ENCODE measurements at regions not wholly inside any gene's neighbourhood (a gene's known extent, or its start where the extent isn't known, plus 50 kb on each side); places are given as distances from the start of the nearest gene placed in this dataset.
"Not testable (repeated sequence)": the region's sequence is repeated elsewhere in the genome, so short reads cannot be mapped to it uniquely, and the experiment has no call there.

- Histone ChIP-seq H3K4me2 (ENCODE audit: unreplicated experiment) (no peak overlapping the region), H3K36me3 (ENCODE audit: low read depth) (no peaks in the 10 kb centered on the region), H4K20me1 (ENCODE audit: insufficient read depth) (no peaks in the 10 kb centered on the region), H3F3A (ENCODE audit: insufficient read depth) (no peaks in the 10 kb centered on the region), H2AFZ (no peak overlapping the region), H3K79me2 (ENCODE audit: insufficient read depth) (no peaks in the 10 kb centered on the region), H3K9me3 (ENCODE audit: low read depth) (no peaks in the 10 kb centered on the region), H3K4me1 (ENCODE audit: insufficient read depth) (no peaks in the 10 kb centered on the region), H3K27me3 (replicated peaks; ENCODE audit: insufficient read depth) (peaks cover 30% of the 10 kb centered on the region), H3K9me2 (ENCODE audit: insufficient read depth) (no peaks in the 10 kb centered on the region), H3K27ac (no peak overlapping the region), H3K4me3 (no peak overlapping the region), H3K9ac (no peak overlapping the region)
- no peak for DNase-seq
- in situ Hi-C loops (cut with MboI), result loop anchor here (25.0 kb wide), 1 partner anchor 1815 kb away; the partner anchor contains the start of gene EPHA4
- TF ChIP-seq EZH2 (IDR thresholded peaks at IDR 0.05; ENCODE audit: insufficient read depth, poor library complexity, severe bottlenecking), result no peak
- TF ChIP-seq EZH2phosphoT487 (IDR thresholded peaks at IDR 0.05; ENCODE audit: insufficient read depth, low read depth), result no peak
- WGBS, 2 experiments (ENCODE audit: low coverage in 1 of 2, low lambda C conversion rate in 2 of 2, missing lambda C conversion rate in 2 of 2), result 25% methylated on average over 1 of the region's 1 CpG; no CpG with 5 or more reads in 1 of the 2 experiments
Measured at GRCh38 chr2:219747637-219748036, 120.2 kb downstream of the SLC4A3 start.

DNA sequence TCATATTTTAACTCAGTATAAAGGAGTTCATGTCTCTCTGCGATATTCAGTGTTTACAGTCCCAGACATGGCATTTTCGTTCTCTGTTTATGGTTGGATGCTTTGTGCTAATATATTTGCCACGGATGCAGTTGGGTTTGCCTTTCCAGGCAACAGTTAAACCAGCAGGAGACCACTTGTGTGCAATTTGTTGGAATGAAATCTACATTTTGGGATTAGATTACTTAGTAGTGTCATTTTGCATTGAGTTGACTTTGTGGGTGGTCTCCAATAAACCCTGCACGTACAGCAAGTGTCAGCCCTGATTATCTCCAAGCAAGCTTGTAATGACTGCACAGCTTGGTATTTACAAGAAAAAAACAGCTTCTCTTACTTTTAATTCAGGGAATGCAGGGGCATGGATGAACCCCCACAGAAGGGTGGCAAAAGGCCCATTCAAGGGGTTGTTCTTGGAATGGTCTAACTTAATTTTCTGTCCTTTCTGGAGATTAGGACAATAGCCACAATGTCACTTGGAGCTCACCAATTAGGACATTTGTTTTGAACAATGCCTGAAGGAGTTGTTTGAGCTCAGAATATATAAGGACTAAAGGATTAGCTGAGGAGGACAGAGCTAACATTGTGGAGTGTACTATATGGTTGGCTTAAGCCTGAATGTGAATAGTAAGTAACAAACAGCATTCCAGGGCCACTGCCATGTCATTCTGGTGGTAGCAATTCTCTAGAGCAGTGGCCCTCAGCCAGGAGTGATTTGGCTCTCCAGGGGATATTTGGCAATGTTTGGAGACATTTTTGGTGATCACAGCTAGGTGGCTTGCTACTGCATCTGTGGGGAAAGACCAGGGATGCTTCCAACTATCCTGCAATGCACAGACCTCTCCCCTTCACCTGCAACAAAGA is 121.5 kb downstream of the SLC4A3 start:
- Histone ChIP-seq H3K27me3 (replicated peaks; ENCODE audit: insufficient read depth) (peaks cover 22% of the 10 kb centered on the region), H3K36me3 (ENCODE audit: low read depth) (no peaks in the 10 kb centered on the region), H3K79me2 (ENCODE audit: insufficient read depth) (no peaks in the 10 kb centered on the region), H3F3A (ENCODE audit: insufficient read depth) (no peaks in the 10 kb centered on the region), H3K9me2 (ENCODE audit: insufficient read depth) (no peaks in the 10 kb centered on the region), H3K9me3 (ENCODE audit: low read depth) (no peaks in the 10 kb centered on the region), H3K4me2 (ENCODE audit: unreplicated experiment) (no peak overlapping the region), H3K4me3 (no peak overlapping the region), H3K4me1 (ENCODE audit: insufficient read depth) (no peaks in the 10 kb centered on the region), H2AFZ (no peak overlapping the region), H3K9ac (no peak overlapping the region), H3K27ac (no peak overlapping the region), H4K20me1 (ENCODE audit: insufficient read depth) (no peaks in the 10 kb centered on the region)
- in situ Hi-C loops (cut with MboI), result loop anchor here (25.0 kb wide), 1 partner anchor 1813 kb away; the partner anchor contains the start of gene EPHA4
- no peak for TF ChIP-seq EZH2phosphoT487 (IDR thresholded peaks at IDR 0.05; ENCODE audit: insufficient read depth, low read depth)
- no peak for TF ChIP-seq EZH2 (IDR thresholded peaks at IDR 0.05; ENCODE audit: insufficient read depth, poor library complexity, severe bottlenecking)
- no peak for DNase-seq
- WGBS, 2 experiments (ENCODE audit: low coverage in 1 of 2, low lambda C conversion rate in 2 of 2, missing lambda C conversion rate in 2 of 2), result 19 to 26% methylated on average over 4 of the region's 4 CpGs

GRCh38 chr2:219751121-219751520 is 123.7 kb downstream of the SLC4A3 start:
- H3K9me2 ChIP-seq (ENCODE audit: insufficient read depth); H4K20me1 ChIP-seq (ENCODE audit: insufficient read depth); H3K36me3 ChIP-seq (ENCODE audit: low read depth); in situ Hi-C loops (cut with MboI); H3K9me3 ChIP-seq (ENCODE audit: low read depth); H3K4me1 ChIP-seq (ENCODE audit: insufficient read depth); H3K4me2 ChIP-seq (ENCODE audit: unreplicated experiment); H3K27ac ChIP-seq; DNase-seq; H3K27me3 ChIP-seq (replicated peaks; ENCODE audit: insufficient read depth); H3K4me3 ChIP-seq; H3F3A ChIP-seq (ENCODE audit: insufficient read depth); H3K9ac ChIP-seq; H3K79me2 ChIP-seq (ENCODE audit: insufficient read depth); H2AFZ ChIP-seq: not testable (repeated sequence)
- whole genome bisulfite sequencing, 2 experiments (ENCODE audit: low coverage in 1 of 2, low lambda C conversion rate in 2 of 2, missing lambda C conversion rate in 2 of 2), result 78 to 80% methylated on average over 8 to 25 of the region's 34 CpGs

DNA sequence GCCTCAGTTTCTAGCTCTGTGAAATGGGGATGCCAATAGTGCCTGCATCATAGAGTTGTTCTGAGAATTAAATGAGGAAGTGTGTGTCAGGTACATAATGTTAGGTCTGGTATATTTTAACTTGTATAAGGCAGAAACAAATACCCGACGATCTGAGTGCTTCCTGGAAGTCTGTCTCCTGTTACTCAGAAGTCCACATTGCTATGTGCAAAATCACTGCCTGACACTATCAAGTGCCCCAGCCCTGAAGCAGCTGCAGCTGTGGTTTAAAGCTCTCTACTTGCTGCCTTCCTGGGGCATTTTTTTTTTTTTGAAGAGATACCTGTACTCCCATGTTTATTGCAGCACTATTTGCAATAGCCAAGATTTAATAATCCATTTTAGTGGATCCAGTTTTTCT is 125.3 kb downstream of the SLC4A3 start:
- H3K27me3 ChIP-seq (replicated peaks; ENCODE audit: insufficient read depth), result peaks cover 15% of the 10 kb centered on the region
- in situ Hi-C loops (cut with MboI), result no loop called here
- no peak overlapping the region for H3K27ac ChIP-seq
- H3K9me3 ChIP-seq (ENCODE audit: low read depth), result no peaks in the 10 kb centered on the region
- no peaks in the 10 kb centered on the region for H3K79me2 ChIP-seq (ENCODE audit: insufficient read depth)
- no peak overlapping the region for H3K4me3 ChIP-seq
- H2AFZ ChIP-seq, result no peak overlapping the region
- no peak for TF ChIP-seq EZH2phosphoT487 (IDR thresholded peaks at IDR 0.05; ENCODE audit: insufficient read depth, low read depth)
- no peak for TF ChIP-seq EZH2 (IDR thresholded peaks at IDR 0.05; ENCODE audit: insufficient read depth, poor library complexity, severe bottlenecking)
- H3K9ac ChIP-seq, result no peak overlapping the region
- DNase-seq, result peak; percentile 16
- H3F3A ChIP-seq (ENCODE audit: insufficient read depth), result no peaks in the 10 kb centered on the region
- no peaks in the 10 kb centered on the region for H3K4me1 ChIP-seq (ENCODE audit: insufficient read depth)
- no peak overlapping the region for H3K4me2 ChIP-seq (ENCODE audit: unreplicated experiment)
- WGBS, 2 experiments (ENCODE audit: low coverage in 1 of 2, low lambda C conversion rate in 2 of 2, missing lambda C conversion rate in 2 of 2), result 32 to 44% methylated on average over 2 of the region's 2 CpGs
- H3K9me2 ChIP-seq (ENCODE audit: insufficient read depth), result no peaks in the 10 kb centered on the region
- no peaks in the 10 kb centered on the region for H3K36me3 ChIP-seq (ENCODE audit: low read depth)
- no peaks in the 10 kb centered on the region for H4K20me1 ChIP-seq (ENCODE audit: insufficient read depth)
